Ovary (tissue), 3 donors: ENCODE measurements at regions not wholly inside any gene's neighbourhood (a gene's known extent, or its start where the extent isn't known, plus 50 kb on each side); places are given as distances from the start of the nearest gene placed in this dataset.

ENCODE experiments used
- EP300 ChIP-seq: sonication (generic); formaldehyde crosslinking; IDR thresholded peaks from one replicate; pipeline ENCODE4 v1.6.1; 2017; ENCODE audit warnings: antibody characterized with exemption
- POLR2A ChIP-seq: fragments of 450-650 bp; IDR thresholded peaks from one replicate; pipeline ENCODE4 v1.6.1; 2017; ENCODE audit warnings: antibody characterized with exemption, mild to moderate bottlenecking, moderate library complexity
- TF ChIP-seq, protein P1 (sequence below), 3 donors: fragments of 450-650 bp in 2 of 3; fragments of 200-600 bp in 1 of 3; IDR thresholded peaks; one replicate each; pipeline versions ENCODE4 v1.5.1 to v1.8.0; 2016 to 2022; ENCODE audit warnings: antibody characterized with exemption in 3 of 3, mild to moderate bottlenecking in 1 of 3
- donor health status: DM: no; HTN: no; CAD: no.

DNA sequence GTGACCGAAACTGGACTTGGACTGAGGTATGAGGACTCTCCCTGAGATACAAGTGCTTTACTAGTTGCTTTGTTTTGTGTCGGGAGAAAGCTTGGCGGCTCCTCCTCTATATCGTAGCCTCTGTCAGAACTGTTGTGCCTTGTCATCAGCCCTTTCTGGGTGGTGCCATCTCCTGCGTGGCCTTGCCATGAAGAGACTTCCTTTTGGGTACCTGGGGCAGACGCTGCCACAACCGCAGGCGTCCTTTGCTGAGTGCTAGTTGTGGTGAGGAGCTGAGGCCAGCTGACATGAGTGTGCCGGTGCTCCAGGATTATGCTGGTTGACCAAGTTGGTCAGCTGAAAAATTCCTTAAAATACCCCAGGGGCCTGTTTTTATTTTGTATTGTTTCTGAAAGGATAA lies 124.5 kb downstream of the AKAP11 start:
- TF ChIP-seq, protein P1, sequence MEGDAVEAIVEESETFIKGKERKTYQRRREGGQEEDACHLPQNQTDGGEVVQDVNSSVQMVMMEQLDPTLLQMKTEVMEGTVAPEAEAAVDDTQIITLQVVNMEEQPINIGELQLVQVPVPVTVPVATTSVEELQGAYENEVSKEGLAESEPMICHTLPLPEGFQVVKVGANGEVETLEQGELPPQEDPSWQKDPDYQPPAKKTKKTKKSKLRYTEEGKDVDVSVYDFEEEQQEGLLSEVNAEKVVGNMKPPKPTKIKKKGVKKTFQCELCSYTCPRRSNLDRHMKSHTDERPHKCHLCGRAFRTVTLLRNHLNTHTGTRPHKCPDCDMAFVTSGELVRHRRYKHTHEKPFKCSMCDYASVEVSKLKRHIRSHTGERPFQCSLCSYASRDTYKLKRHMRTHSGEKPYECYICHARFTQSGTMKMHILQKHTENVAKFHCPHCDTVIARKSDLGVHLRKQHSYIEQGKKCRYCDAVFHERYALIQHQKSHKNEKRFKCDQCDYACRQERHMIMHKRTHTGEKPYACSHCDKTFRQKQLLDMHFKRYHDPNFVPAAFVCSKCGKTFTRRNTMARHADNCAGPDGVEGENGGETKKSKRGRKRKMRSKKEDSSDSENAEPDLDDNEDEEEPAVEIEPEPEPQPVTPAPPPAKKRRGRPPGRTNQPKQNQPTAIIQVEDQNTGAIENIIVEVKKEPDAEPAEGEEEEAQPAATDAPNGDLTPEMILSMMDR (IDR thresholded peaks at IDR 0.05), result no peak
- no peak for TF ChIP-seq POLR2A
- TF ChIP-seq EP300, result no peak
